ENCODE measurements at regions not wholly inside any gene's neighbourhood (a gene's known extent, or its start where the extent isn't known, plus 50 kb on each side); places are given as distances from the start of the nearest gene placed in this dataset.

- H3K4me3 ChIP-seq (ENCODE audit: low read depth, low read length) = no peak overlapping the region
- no peak for DNase-seq (ENCODE audit: low read depth)
- TF ChIP-seq MYC (IDR thresholded peaks at IDR 0.05; ENCODE audit: low read depth, low read length) (no peak), CTCF (IDR thresholded peaks at IDR 0.05; ENCODE audit: low read depth, low read length) (no peak), POLR2A (IDR thresholded peaks at IDR 0.05; ENCODE audit: extremely low read depth, insufficient read length) (no peak), MAX (IDR thresholded peaks at IDR 0.05; ENCODE audit: low read depth, low read length) (no peak)
Observed at GRCh38 chr13:34623331-34623730, 318.7 kb upstream of the NBEA start.

GRCh38 chr13:34627509-34628208 is 314.4 kb upstream of the NBEA start:
- H3K4me3 ChIP-seq (ENCODE audit: low read depth, low read length) = no peak overlapping the region
- TF ChIP-seq MYC (IDR thresholded peaks at IDR 0.05; ENCODE audit: low read depth, low read length) (no peak), CTCF (IDR thresholded peaks at IDR 0.05; ENCODE audit: low read depth, low read length) (no peak), MAX (IDR thresholded peaks at IDR 0.05; ENCODE audit: low read depth, low read length) (no peak), POLR2A (IDR thresholded peaks at IDR 0.05; ENCODE audit: extremely low read depth, insufficient read length) (no peak)
- DNase-seq (ENCODE audit: low read depth) = no peak

- no peak for DNase-seq (ENCODE audit: low read depth)
- no peak overlapping the region for H3K4me3 ChIP-seq (ENCODE audit: low read depth, low read length)
- TF ChIP-seq MAX (IDR thresholded peaks at IDR 0.05; ENCODE audit: low read depth, low read length) = no peak
- no peak for TF ChIP-seq CTCF (IDR thresholded peaks at IDR 0.05; ENCODE audit: low read depth, low read length)
- TF ChIP-seq MYC (IDR thresholded peaks at IDR 0.05; ENCODE audit: low read depth, low read length) = no peak
- TF ChIP-seq POLR2A (IDR thresholded peaks at IDR 0.05; ENCODE audit: extremely low read depth, insufficient read length) = no peak
Observed at GRCh38 chr13:34628209-34628682, 313.8 kb upstream of the NBEA start.

- TF ChIP-seq CTCF (IDR thresholded peaks at IDR 0.05; ENCODE audit: low read depth, low read length) (no peak), MAX (IDR thresholded peaks at IDR 0.05; ENCODE audit: low read depth, low read length) (no peak), POLR2A (IDR thresholded peaks at IDR 0.05; ENCODE audit: extremely low read depth, insufficient read length) (no peak), MYC (IDR thresholded peaks at IDR 0.05; ENCODE audit: low read depth, low read length) (no peak)
- H3K4me3 ChIP-seq (ENCODE audit: low read depth, low read length) = no peak overlapping the region
- no peak for DNase-seq (ENCODE audit: low read depth)
Observed at GRCh38 chr13:34634448-34634847, 307.6 kb upstream of the NBEA start.

- no peak overlapping the region for H3K4me3 ChIP-seq (ENCODE audit: low read depth, low read length)
- TF ChIP-seq MYC (IDR thresholded peaks at IDR 0.05; ENCODE audit: low read depth, low read length) (no peak), MAX (IDR thresholded peaks at IDR 0.05; ENCODE audit: low read depth, low read length) (no peak), CTCF (IDR thresholded peaks at IDR 0.05; ENCODE audit: low read depth, low read length) (no peak), POLR2A (IDR thresholded peaks at IDR 0.05; ENCODE audit: extremely low read depth, insufficient read length) (no peak)
- DNase-seq (ENCODE audit: low read depth) = no peak
Observed at GRCh38 chr13:34637138-34637537, 304.9 kb upstream of the NBEA start.
